ENCODE measurements at regions not wholly inside any gene's neighbourhood (a gene's known extent, or its start where the extent isn't known, plus 50 kb on each side); places are given as distances from the start of the nearest gene placed in this dataset.

GRCh38 chr3:182124187-182124586 is 412.5 kb downstream of the SOX2 start:
- H3K4me2 ChIP-seq = no peak overlapping the region
- ChIA-PET CTCF (no interaction called here), POLR2A (no interaction called here)
- no peak for DNase-seq
- H3K79me2 ChIP-seq (ENCODE audit: insufficient read depth) = no peaks in the 10 kb centered on the region
- no peaks in the 10 kb centered on the region for H3K4me1 ChIP-seq (ENCODE audit: control insufficient read depth in 1 of 2, insufficient read depth in 2 of 2, low read depth in 1 of 2, low read length in 1 of 2)
- no peak overlapping the region for H3K9ac ChIP-seq
- no peaks in the 10 kb centered on the region for H3K36me3 ChIP-seq (replicated peaks in 1 of 2; ENCODE audit: control insufficient read depth in 1 of 2, insufficient read depth in 2 of 2, low read length in 1 of 2)
- 82% methylated on average over 1 of the region's 3 CpGs for WGBS (ENCODE audit: low lambda C conversion rate)
- H3K27me3 ChIP-seq (ENCODE audit: insufficient read depth) = no peaks in the 10 kb centered on the region
- no peaks in the 10 kb centered on the region for H3K9me3 ChIP-seq
- H3K4me3 ChIP-seq (ENCODE audit: low read depth in 2 of 2, low read length in 1 of 2) = no peak overlapping the region
- H3F3A ChIP-seq (replicated peaks; ENCODE audit: insufficient read depth) = no peaks in the 10 kb centered on the region
- no peaks in the 10 kb centered on the region for H4K20me1 ChIP-seq (ENCODE audit: insufficient read depth)
- H3K9me2 ChIP-seq = no peaks in the 10 kb centered on the region
- no peak overlapping the region for H3K27ac ChIP-seq (ENCODE audit: low read depth in 2 of 2, low read length in 1 of 2)
- TF ChIP-seq POLR2AphosphoS5 (IDR thresholded peaks at IDR 0.05; ENCODE audit: low read depth, low read length) (no peak), RCOR1 (IDR thresholded peaks at IDR 0.05; ENCODE audit: low read length) (no peak), TAF1 (IDR thresholded peaks at IDR 0.05; ENCODE audit: borderline replicate concordance, low read depth, low read length) (no peak), FOXM1 (IDR thresholded peaks at IDR 0.05; ENCODE audit: low read depth) (no peak), SMC3 (IDR thresholded peaks at IDR 0.05; ENCODE audit: low read depth, low read length) (no peak), FOXJ3 (CRISPR knock-in tag; IDR thresholded peaks at IDR 0.05) (no peak)
- no peak overlapping the region for H2AFZ ChIP-seq (ENCODE audit: low read depth)

DNA sequence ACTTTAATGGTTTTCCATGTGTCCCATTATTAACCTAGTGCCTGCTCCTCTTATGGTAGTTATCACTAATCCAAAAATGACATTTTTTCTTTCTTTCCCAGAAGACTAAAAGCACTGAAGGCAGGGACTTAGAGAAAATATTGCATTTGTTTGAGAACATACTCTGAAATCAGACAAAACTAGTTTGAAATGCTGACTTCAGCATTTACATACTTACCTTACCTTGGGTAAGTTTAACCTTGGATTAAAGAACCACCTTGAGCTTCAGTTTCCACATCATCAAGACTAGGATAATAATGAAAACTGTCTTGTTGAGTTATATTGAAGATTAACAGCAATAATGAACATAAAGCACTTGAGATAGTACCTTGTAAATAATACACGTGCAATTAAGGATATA is 413.0 kb downstream of the SOX2 start:
- Histone ChIP-seq H3K4me2 (no peak overlapping the region), H3K27ac (ENCODE audit: low read depth in 2 of 2, low read length in 1 of 2) (no peak overlapping the region), H3K9me2 (no peaks in the 10 kb centered on the region), H3K79me2 (ENCODE audit: insufficient read depth) (no peaks in the 10 kb centered on the region), H3F3A (replicated peaks; ENCODE audit: insufficient read depth) (no peaks in the 10 kb centered on the region), H3K9ac (no peak overlapping the region), H2AFZ (ENCODE audit: low read depth) (no peak overlapping the region), H4K20me1 (ENCODE audit: insufficient read depth) (no peaks in the 10 kb centered on the region), H3K4me1 (ENCODE audit: control insufficient read depth in 1 of 2, insufficient read depth in 2 of 2, low read depth in 1 of 2, low read length in 1 of 2) (no peaks in the 10 kb centered on the region), H3K27me3 (ENCODE audit: insufficient read depth) (no peaks in the 10 kb centered on the region), H3K36me3 (replicated peaks in 1 of 2; ENCODE audit: control insufficient read depth in 1 of 2, insufficient read depth in 2 of 2, low read length in 1 of 2) (no peaks in the 10 kb centered on the region), H3K4me3 (ENCODE audit: low read depth in 2 of 2, low read length in 1 of 2) (no peak overlapping the region), H3K9me3 (no peaks in the 10 kb centered on the region)
- 81% methylated on average over 1 of the region's 1 CpG for WGBS (ENCODE audit: low lambda C conversion rate)
- CTCF ChIA-PET = no interaction called here
- DNase-seq = no peak
- TF ChIP-seq YY1 (IDR thresholded peaks at IDR 0.05; ENCODE audit: low read depth) = no peak
- TF ChIP-seq SMC3 (IDR thresholded peaks at IDR 0.05; ENCODE audit: low read depth, low read length) = no peak
- no peak for TF ChIP-seq ELF1 (IDR thresholded peaks at IDR 0.05)
- no peak for TF ChIP-seq GABPA (IDR thresholded peaks at IDR 0.05; ENCODE audit: low read depth)
- no peak for TF ChIP-seq USF1 (IDR thresholded peaks at IDR 0.05; ENCODE audit: borderline replicate concordance, low read depth)
- TF ChIP-seq EP300 (IDR thresholded peaks at IDR 0.05; ENCODE audit: borderline replicate concordance in 1 of 2, low read depth in 1 of 2, low read length in 1 of 2) = no peak
- TF ChIP-seq SIN3A (IDR thresholded peaks at IDR 0.05; ENCODE audit: borderline replicate concordance, low read depth, low read length) = no peak
- POLR2A ChIA-PET = no interaction called here

GRCh38 chr3:182129740-182130139 is 418.0 kb downstream of the SOX2 start:
- TF ChIP-seq GABPA (IDR thresholded peaks at IDR 0.05; ENCODE audit: low read depth) (no peak), MXI1 (IDR thresholded peaks at IDR 0.05; ENCODE audit: low read depth, low read length) (no peak), USF1 (IDR thresholded peaks at IDR 0.05; ENCODE audit: borderline replicate concordance, low read depth) (no peak), TAF1 (IDR thresholded peaks at IDR 0.05; ENCODE audit: borderline replicate concordance, low read depth, low read length) (no peak), RXRA (IDR thresholded peaks at IDR 0.05; ENCODE audit: borderline replicate concordance, low read depth) (no peak), MAX (IDR thresholded peaks at IDR 0.05; ENCODE audit: low read depth) (no peak), SMC3 (IDR thresholded peaks at IDR 0.05; ENCODE audit: low read depth, low read length) (no peak)
- 60% methylated on average over 9 of the region's 9 CpGs for WGBS (ENCODE audit: low lambda C conversion rate)
- Histone ChIP-seq H2AFZ (ENCODE audit: low read depth) (no peak overlapping the region), H3K9ac (no peak overlapping the region), H3K27ac (ENCODE audit: low read depth in 2 of 2, low read length in 1 of 2) (no peak overlapping the region), H3K27me3 (ENCODE audit: insufficient read depth) (no peaks in the 10 kb centered on the region), H3K4me1 (ENCODE audit: control insufficient read depth in 1 of 2, insufficient read depth in 2 of 2, low read depth in 1 of 2, low read length in 1 of 2) (no peaks in the 10 kb centered on the region), H3K4me2 (no peak overlapping the region), H3F3A (replicated peaks; ENCODE audit: insufficient read depth) (no peaks in the 10 kb centered on the region), H3K9me3 (no peaks in the 10 kb centered on the region), H3K9me2 (no peaks in the 10 kb centered on the region), H4K20me1 (ENCODE audit: insufficient read depth) (no peaks in the 10 kb centered on the region), H3K36me3 (replicated peaks in 1 of 2; ENCODE audit: control insufficient read depth in 1 of 2, insufficient read depth in 2 of 2, low read length in 1 of 2) (no peaks in the 10 kb centered on the region), H3K79me2 (ENCODE audit: insufficient read depth) (no peaks in the 10 kb centered on the region), H3K4me3 (ENCODE audit: low read depth in 2 of 2, low read length in 1 of 2) (no peak overlapping the region)
- ChIA-PET POLR2A (no interaction called here), CTCF (interaction anchor here (1.2 to 2.0 kb wide), 3 partner anchors 9 to 13 kb away, joined by 4 to 5 read pairs (median 4); no protein-coding TSS in a partner anchor)
- DNase-seq = no peak

Data from SK-N-SH (cell line).